ENCODE measurements at regions not wholly inside any gene's neighbourhood (a gene's known extent, or its start where the extent isn't known, plus 50 kb on each side); places are given as distances from the start of the nearest gene placed in this dataset.
"Not testable (repeated sequence)": the region's sequence is repeated elsewhere in the genome, so short reads cannot be mapped to it uniquely, and the experiment has no call there.

DNA sequence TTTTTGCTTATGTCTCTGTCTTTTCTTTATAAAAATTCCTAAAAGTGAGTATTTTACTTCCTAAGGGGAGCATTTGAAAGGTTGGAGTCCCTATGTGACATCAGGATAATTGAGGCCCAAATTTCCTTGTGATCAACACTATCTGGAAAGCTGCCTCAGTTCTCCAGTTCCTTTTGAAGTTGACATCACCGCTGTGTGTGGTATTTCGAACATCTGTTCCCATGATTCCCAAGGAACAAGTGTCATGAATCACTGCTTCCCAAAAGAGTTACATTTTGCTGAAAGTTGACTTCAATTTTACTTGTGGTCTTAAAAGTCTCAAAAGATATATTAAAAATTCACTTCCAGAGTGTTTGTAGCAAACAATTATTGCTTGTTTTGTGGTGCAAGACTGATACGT, 452.1 kb upstream of the RGMB start:
- H3K4me1 ChIP-seq (ENCODE audit: control insufficient read depth in 1 of 2, insufficient read depth in 2 of 2, low read length in 2 of 2), result no peaks in the 10 kb centered on the region
- no peak overlapping the region for H3K27ac ChIP-seq (ENCODE audit: low read depth, low read length)
- no peaks in the 10 kb centered on the region for H3K9me3 ChIP-seq (ENCODE audit: insufficient read depth, low read depth, low read length)
- H2BK12ac ChIP-seq (ENCODE audit: low read length), result no peak overlapping the region
- WGBS (ENCODE audit: extremely low coverage, insufficient coverage, insufficient read length), result no CpG with 5 or more reads among the region's 3 CpGs
- H3K14ac ChIP-seq (ENCODE audit: low read length), result no peak overlapping the region
- H3K79me1 ChIP-seq (ENCODE audit: low read length), result no peaks in the 10 kb centered on the region
- H3K4me3 ChIP-seq (ENCODE audit: low read depth, low read length), result no peak overlapping the region
- no peak for DNase-seq
- H3K27me3 ChIP-seq (ENCODE audit: insufficient read depth, low read length), result no peaks in the 10 kb centered on the region
- no peaks in the 10 kb centered on the region for H3K36me3 ChIP-seq (ENCODE audit: control insufficient read depth in 1 of 2, insufficient read depth in 2 of 2, low read length in 2 of 2)
- H3K4ac ChIP-seq (ENCODE audit: low read depth, low read length), result no peak overlapping the region
- H3K23ac ChIP-seq (ENCODE audit: low read length), result no peak overlapping the region
- no peak overlapping the region for H2AFZ ChIP-seq (ENCODE audit: insufficient read depth, low read length, poor library complexity)
- H4K12ac ChIP-seq (ENCODE audit: low read depth, low read length), result no peak overlapping the region
- no peak overlapping the region for H3K18ac ChIP-seq (ENCODE audit: low read length)
- no peaks in the 10 kb centered on the region for H3K79me2 ChIP-seq (ENCODE audit: control insufficient read depth, insufficient read depth, low read length, poor library complexity)
- no peak overlapping the region for H4K8ac ChIP-seq (ENCODE audit: low read depth, low read length)
- no peak overlapping the region for H2BK5ac ChIP-seq (ENCODE audit: low read depth, low read length, poor library complexity)
- H3K4me2 ChIP-seq (ENCODE audit: low read length), result no peak overlapping the region
- no peak overlapping the region for H3K9ac ChIP-seq (ENCODE audit: low read length)
- no peak overlapping the region for H2BK120ac ChIP-seq (ENCODE audit: insufficient read depth, low read length, poor library complexity)
- H2AK5ac ChIP-seq (ENCODE audit: low read length), result no peak overlapping the region
- no peak overlapping the region for H4K91ac ChIP-seq (ENCODE audit: low read depth, low read length)

DNA sequence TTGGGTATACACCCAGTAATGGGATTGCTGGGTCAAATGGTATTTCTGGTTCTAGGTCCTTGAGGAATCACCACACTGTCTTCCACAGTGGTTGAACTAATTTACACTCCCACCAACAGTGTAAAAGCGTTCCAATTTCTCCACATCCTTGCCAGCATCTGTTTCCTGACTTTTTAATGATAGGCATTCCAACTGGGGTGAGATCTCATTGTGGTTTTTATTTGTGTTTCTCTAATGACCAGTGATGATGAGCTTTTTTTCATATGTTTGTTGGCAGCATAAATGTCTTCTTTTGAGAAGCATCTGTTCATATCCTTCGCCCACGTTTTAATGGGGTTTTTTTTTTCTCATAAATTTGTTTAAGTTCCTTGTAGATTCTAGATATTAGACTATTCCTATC, 448.3 kb upstream of the RGMB start:
- not testable (repeated sequence) for DNase-seq; H3K27ac ChIP-seq (ENCODE audit: low read depth, low read length); H3K4me2 ChIP-seq (ENCODE audit: low read length); H3K4me1 ChIP-seq (ENCODE audit: control insufficient read depth in 1 of 2, insufficient read depth in 2 of 2, low read length in 2 of 2); H2BK5ac ChIP-seq (ENCODE audit: low read depth, low read length, poor library complexity); H3K4me3 ChIP-seq (ENCODE audit: low read depth, low read length); H3K23ac ChIP-seq (ENCODE audit: low read length); H3K36me3 ChIP-seq (ENCODE audit: control insufficient read depth in 1 of 2, insufficient read depth in 2 of 2, low read length in 2 of 2); H2BK12ac ChIP-seq (ENCODE audit: low read length); H3K79me2 ChIP-seq (ENCODE audit: control insufficient read depth, insufficient read depth, low read length, poor library complexity); H3K9ac ChIP-seq (ENCODE audit: low read length); H2AK5ac ChIP-seq (ENCODE audit: low read length); H3K9me3 ChIP-seq (ENCODE audit: insufficient read depth, low read depth, low read length); H3K18ac ChIP-seq (ENCODE audit: low read length); H3K27me3 ChIP-seq (ENCODE audit: insufficient read depth, low read length); H3K4ac ChIP-seq (ENCODE audit: low read depth, low read length); H4K8ac ChIP-seq (ENCODE audit: low read depth, low read length); H4K12ac ChIP-seq (ENCODE audit: low read depth, low read length); H3K79me1 ChIP-seq (ENCODE audit: low read length); H2AFZ ChIP-seq (ENCODE audit: insufficient read depth, low read length, poor library complexity); H3K14ac ChIP-seq (ENCODE audit: low read length); H4K91ac ChIP-seq (ENCODE audit: low read depth, low read length); H2BK120ac ChIP-seq (ENCODE audit: insufficient read depth, low read length, poor library complexity)
- no CpG with 5 or more reads among the region's 3 CpGs for WGBS (ENCODE audit: extremely low coverage, insufficient coverage, insufficient read length)

DNA sequence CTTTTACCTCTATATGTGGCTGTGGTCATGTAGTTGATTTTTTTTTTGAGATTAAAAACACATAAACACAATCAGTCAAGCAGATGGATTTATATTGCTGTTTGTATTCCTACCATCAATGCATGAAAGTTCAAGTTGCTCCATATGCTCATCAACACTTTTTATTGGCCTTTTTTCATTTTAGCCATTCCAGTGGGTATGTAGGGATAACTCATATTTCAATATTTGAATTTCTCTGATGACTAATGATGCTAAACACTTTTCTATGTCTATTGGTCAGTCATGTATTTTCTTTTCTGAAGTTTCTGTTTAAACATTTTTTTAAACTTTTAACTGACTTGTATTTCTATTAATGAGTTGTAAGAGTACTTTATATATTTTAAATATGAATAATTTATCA, 445.4 kb upstream of the RGMB start:
- H3K9me3 ChIP-seq (ENCODE audit: insufficient read depth, low read depth, low read length), result no peaks in the 10 kb centered on the region
- no peak overlapping the region for H3K23ac ChIP-seq (ENCODE audit: low read length)
- no peak overlapping the region for H3K9ac ChIP-seq (ENCODE audit: low read length)
- H2BK12ac ChIP-seq (ENCODE audit: low read length), result no peak overlapping the region
- no peaks in the 10 kb centered on the region for H3K79me1 ChIP-seq (ENCODE audit: low read length)
- no peak overlapping the region for H2AK5ac ChIP-seq (ENCODE audit: low read length)
- no peaks in the 10 kb centered on the region for H3K4me1 ChIP-seq (ENCODE audit: control insufficient read depth in 1 of 2, insufficient read depth in 2 of 2, low read length in 2 of 2)
- H2BK5ac ChIP-seq (ENCODE audit: low read depth, low read length, poor library complexity), result no peak overlapping the region
- H4K12ac ChIP-seq (ENCODE audit: low read depth, low read length), result no peak overlapping the region
- no peak overlapping the region for H3K14ac ChIP-seq (ENCODE audit: low read length)
- no peak overlapping the region for H3K4ac ChIP-seq (ENCODE audit: low read depth, low read length)
- H2AFZ ChIP-seq (ENCODE audit: insufficient read depth, low read length, poor library complexity), result no peak overlapping the region
- H3K27me3 ChIP-seq (ENCODE audit: insufficient read depth, low read length), result no peaks in the 10 kb centered on the region
- H2BK120ac ChIP-seq (ENCODE audit: insufficient read depth, low read length, poor library complexity), result no peak overlapping the region
- H3K79me2 ChIP-seq (ENCODE audit: control insufficient read depth, insufficient read depth, low read length, poor library complexity), result no peaks in the 10 kb centered on the region
- no peak overlapping the region for H3K27ac ChIP-seq (ENCODE audit: low read depth, low read length)
- no peak overlapping the region for H3K4me3 ChIP-seq (ENCODE audit: low read depth, low read length)
- DNase-seq, result no peak
- H3K4me2 ChIP-seq (ENCODE audit: low read length), result no peak overlapping the region
- no peak overlapping the region for H4K91ac ChIP-seq (ENCODE audit: low read depth, low read length)
- no peak overlapping the region for H3K18ac ChIP-seq (ENCODE audit: low read length)
- H3K36me3 ChIP-seq (ENCODE audit: control insufficient read depth in 1 of 2, insufficient read depth in 2 of 2, low read length in 2 of 2), result no peaks in the 10 kb centered on the region
- H4K8ac ChIP-seq (ENCODE audit: low read depth, low read length), result no peak overlapping the region

DNA sequence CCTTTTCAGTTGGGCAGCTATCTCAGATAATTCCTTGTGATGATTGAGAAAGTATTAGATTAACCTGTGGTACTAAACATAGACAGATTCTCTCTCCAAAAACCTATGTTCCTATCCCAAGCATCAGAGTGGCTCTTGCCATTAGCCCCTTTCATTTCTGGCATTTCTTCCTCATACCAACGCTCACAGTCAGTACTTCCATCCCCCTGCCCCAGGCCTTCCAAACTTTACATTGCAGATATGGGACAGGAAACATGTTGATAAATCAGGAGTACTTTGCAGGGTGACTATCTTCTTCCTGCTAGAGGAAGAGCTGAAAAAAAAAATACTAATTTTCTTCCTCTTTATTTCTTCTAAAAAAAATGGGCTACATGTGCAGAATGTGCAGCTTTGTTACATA, 442.6 kb upstream of the RGMB start:
- H4K91ac ChIP-seq (ENCODE audit: low read depth, low read length), result no peak overlapping the region
- H2BK12ac ChIP-seq (ENCODE audit: low read length), result no peak overlapping the region
- H3K27me3 ChIP-seq (ENCODE audit: insufficient read depth, low read length), result no peaks in the 10 kb centered on the region
- WGBS (ENCODE audit: extremely low coverage, insufficient coverage, insufficient read length), result no CpG with 5 or more reads among the region's 1 CpG
- H3K27ac ChIP-seq (ENCODE audit: low read depth, low read length), result no peak overlapping the region
- H3K18ac ChIP-seq (ENCODE audit: low read length), result no peak overlapping the region
- H3K9me3 ChIP-seq (ENCODE audit: insufficient read depth, low read depth, low read length), result no peaks in the 10 kb centered on the region
- H3K79me1 ChIP-seq (ENCODE audit: low read length), result no peaks in the 10 kb centered on the region
- H3K4me1 ChIP-seq (ENCODE audit: control insufficient read depth in 1 of 2, insufficient read depth in 2 of 2, low read length in 2 of 2), result no peaks in the 10 kb centered on the region
- H3K14ac ChIP-seq (ENCODE audit: low read length), result no peak overlapping the region
- H3K9ac ChIP-seq (ENCODE audit: low read length), result no peak overlapping the region
- no peak overlapping the region for H3K4me3 ChIP-seq (ENCODE audit: low read depth, low read length)
- H3K4me2 ChIP-seq (ENCODE audit: low read length), result no peak overlapping the region
- no peaks in the 10 kb centered on the region for H3K79me2 ChIP-seq (ENCODE audit: control insufficient read depth, insufficient read depth, low read length, poor library complexity)
- H3K4ac ChIP-seq (ENCODE audit: low read depth, low read length), result no peak overlapping the region
- H3K23ac ChIP-seq (ENCODE audit: low read length), result no peak overlapping the region
- H3K36me3 ChIP-seq (ENCODE audit: control insufficient read depth in 1 of 2, insufficient read depth in 2 of 2, low read length in 2 of 2), result no peaks in the 10 kb centered on the region
- H2AFZ ChIP-seq (ENCODE audit: insufficient read depth, low read length, poor library complexity), result no peak overlapping the region
- DNase-seq, result peak; percentile 42 to 75
- no peak overlapping the region for H2BK120ac ChIP-seq (ENCODE audit: insufficient read depth, low read length, poor library complexity)
- H2BK5ac ChIP-seq (ENCODE audit: low read depth, low read length, poor library complexity), result no peak overlapping the region
- H4K8ac ChIP-seq (ENCODE audit: low read depth, low read length), result no peak overlapping the region
- H4K12ac ChIP-seq (ENCODE audit: low read depth, low read length), result no peak overlapping the region
- H2AK5ac ChIP-seq (ENCODE audit: low read length), result no peak overlapping the region

DNA sequence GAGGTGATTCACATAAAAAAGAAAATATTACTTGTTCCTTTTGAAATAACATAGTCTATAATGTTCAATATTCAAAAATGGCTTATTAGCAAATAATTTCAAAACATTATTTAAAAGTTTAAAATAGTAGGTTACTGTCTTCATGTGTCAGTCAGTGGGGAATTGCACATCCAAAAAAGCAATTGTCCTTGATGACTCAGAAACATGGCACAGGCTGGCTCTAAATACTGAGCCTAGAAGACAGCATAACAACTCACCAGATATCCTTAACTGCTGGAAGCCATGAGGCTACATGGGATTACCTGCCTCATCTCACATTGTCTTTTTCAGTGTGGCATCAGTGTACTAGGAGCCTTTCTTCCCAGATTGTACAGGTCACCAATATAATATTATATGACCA, 439.5 kb upstream of the RGMB start:
- Histone ChIP-seq H3K4me1 (ENCODE audit: control insufficient read depth in 1 of 2, insufficient read depth in 2 of 2, low read length in 2 of 2) (no peaks in the 10 kb centered on the region), H2AK5ac (ENCODE audit: low read length) (no peak overlapping the region), H3K9ac (ENCODE audit: low read length) (no peak overlapping the region), H2BK5ac (ENCODE audit: low read depth, low read length, poor library complexity) (no peak overlapping the region), H3K4ac (ENCODE audit: low read depth, low read length) (no peak overlapping the region), H3K27me3 (ENCODE audit: insufficient read depth, low read length) (no peaks in the 10 kb centered on the region), H2AFZ (ENCODE audit: insufficient read depth, low read length, poor library complexity) (no peak overlapping the region), H2BK120ac (ENCODE audit: insufficient read depth, low read length, poor library complexity) (no peak overlapping the region), H3K36me3 (ENCODE audit: control insufficient read depth in 1 of 2, insufficient read depth in 2 of 2, low read length in 2 of 2) (no peaks in the 10 kb centered on the region), H3K18ac (ENCODE audit: low read length) (no peak overlapping the region), H3K4me3 (ENCODE audit: low read depth, low read length) (no peak overlapping the region), H4K12ac (ENCODE audit: low read depth, low read length) (no peak overlapping the region), H4K91ac (ENCODE audit: low read depth, low read length) (no peak overlapping the region), H4K8ac (ENCODE audit: low read depth, low read length) (no peak overlapping the region), H3K14ac (ENCODE audit: low read length) (no peak overlapping the region), H3K23ac (ENCODE audit: low read length) (no peak overlapping the region), H3K27ac (ENCODE audit: low read depth, low read length) (no peak overlapping the region), H2BK12ac (ENCODE audit: low read length) (no peak overlapping the region), H3K9me3 (ENCODE audit: insufficient read depth, low read depth, low read length) (peaks cover 3% of the 10 kb centered on the region), H3K4me2 (ENCODE audit: low read length) (no peak overlapping the region), H3K79me2 (ENCODE audit: control insufficient read depth, insufficient read depth, low read length, poor library complexity) (no peaks in the 10 kb centered on the region), H3K79me1 (ENCODE audit: low read length) (no peaks in the 10 kb centered on the region)
- peak in 1 of 2 donors; percentile 8 for DNase-seq
